T-helper 2 cell treated with Interferon-gamma antibody and Interleukin-4, amounts not matched to agents 5 μg/mL and 100 μg/mL, for 36 hours (primary cell): ENCODE measurements at regions not wholly inside any gene's neighbourhood (a gene's known extent, or its start where the extent isn't known, plus 50 kb on each side); places are given as distances from the start of the nearest gene placed in this dataset.
"Not testable (repeated sequence)": the region's sequence is repeated elsewhere in the genome, so short reads cannot be mapped to it uniquely, and the experiment has no call there.

ENCODE experiments used
- DNase-seq: peaks from one replicate; pipeline ENCODE4 v3.0.0; 2021; ENCODE audit warnings: low spot score
- H3K27ac Mint-ChIP-seq: one replicate; pipeline ENCODE4 v1.8.0; 2021; ENCODE audit warnings: mild to moderate bottlenecking, mixed read lengths
- H3K27me3 Mint-ChIP-seq: one replicate; pipeline ENCODE4 v1.8.0; 2021; ENCODE audit warnings: low read depth, mixed read lengths
- H3K36me3 Mint-ChIP-seq: one replicate; pipeline ENCODE4 v1.8.0; 2021; ENCODE audit warnings: low read depth, mixed read lengths
- H3K4me1 Mint-ChIP-seq: one replicate; pipeline ENCODE4 v1.8.0; 2021; ENCODE audit warnings: low read depth, mixed read lengths
- H3K4me3 Mint-ChIP-seq: one replicate; pipeline ENCODE4 v1.8.0; 2022; ENCODE audit warnings: mild to moderate bottlenecking, moderate library complexity, mixed read lengths
- H3K9me3 Mint-ChIP-seq: one replicate; pipeline ENCODE4 v1.8.0; 2021; ENCODE audit warnings: mixed read lengths

GRCh38 chr3:66629982-66630368 lies 129.2 kb upstream of the LRIG1 start:
- Mint-ChIP-seq H3K9me3 (no peaks in the 10 kb centered on the region), H3K4me3 (no peak overlapping the region), H3K4me1 (no peaks in the 10 kb centered on the region), H3K27me3 (peaks cover 4% of the 10 kb centered on the region), H3K36me3 (no peaks in the 10 kb centered on the region), H3K27ac (no peak overlapping the region)
- no peak for DNase-seq

- no peaks in the 10 kb centered on the region for H3K27me3 Mint-ChIP-seq
- no peak for DNase-seq
- no peaks in the 10 kb centered on the region for H3K9me3 Mint-ChIP-seq
- no peak overlapping the region for H3K4me3 Mint-ChIP-seq
- H3K36me3 Mint-ChIP-seq: no peaks in the 10 kb centered on the region
- peaks cover 4% of the 10 kb centered on the region for H3K4me1 Mint-ChIP-seq
- no peak overlapping the region for H3K27ac Mint-ChIP-seq
Measured at GRCh38 chr3:66633402-66634381, 132.9 kb upstream of the LRIG1 start.

GRCh38 chr3:66638717-66639116 lies 137.9 kb upstream of the LRIG1 start:
- Mint-ChIP-seq H3K4me3 (no peak overlapping the region), H3K27me3 (peaks cover 2% of the 10 kb centered on the region), H3K4me1 (peaks cover 7% of the 10 kb centered on the region), H3K27ac (no peak overlapping the region), H3K9me3 (no peaks in the 10 kb centered on the region), H3K36me3 (no peaks in the 10 kb centered on the region)
- DNase-seq: no peak

GRCh38 chr3:66639809-66640356 lies 139.1 kb upstream of the LRIG1 start:
- no peak for DNase-seq
- peaks cover 2% of the 10 kb centered on the region for H3K27me3 Mint-ChIP-seq
- H3K9me3 Mint-ChIP-seq: no peaks in the 10 kb centered on the region
- peaks cover 7% of the 10 kb centered on the region for H3K4me1 Mint-ChIP-seq
- H3K27ac Mint-ChIP-seq: no peak overlapping the region
- H3K4me3 Mint-ChIP-seq: no peak overlapping the region
- no peaks in the 10 kb centered on the region for H3K36me3 Mint-ChIP-seq

GRCh38 chr3:66642019-66642418 lies 141.2 kb upstream of the LRIG1 start:
- Mint-ChIP-seq H3K36me3 (no peaks in the 10 kb centered on the region), H3K27me3 (peaks cover 2% of the 10 kb centered on the region), H3K4me1 (peaks cover 7% of the 10 kb centered on the region), H3K4me3 (no peak overlapping the region), H3K27ac (no peak overlapping the region), H3K9me3 (no peaks in the 10 kb centered on the region)
- DNase-seq: no peak

GRCh38 chr3:66642484-66642883 lies 141.7 kb upstream of the LRIG1 start:
- no peak for DNase-seq
- H3K27me3 Mint-ChIP-seq: peaks cover 2% of the 10 kb centered on the region
- no peaks in the 10 kb centered on the region for H3K36me3 Mint-ChIP-seq
- H3K9me3 Mint-ChIP-seq: no peaks in the 10 kb centered on the region
- H3K4me1 Mint-ChIP-seq: peaks cover 5% of the 10 kb centered on the region
- no peak overlapping the region for H3K4me3 Mint-ChIP-seq
- no peak overlapping the region for H3K27ac Mint-ChIP-seq

GRCh38 chr3:66644549-66644948 lies 143.7 kb upstream of the LRIG1 start:
- H3K4me1 Mint-ChIP-seq: no peaks in the 10 kb centered on the region
- no peak overlapping the region for H3K4me3 Mint-ChIP-seq
- no peak for DNase-seq
- no peaks in the 10 kb centered on the region for H3K36me3 Mint-ChIP-seq
- H3K27ac Mint-ChIP-seq: no peak overlapping the region
- peaks cover under 1% of the 10 kb centered on the region for H3K27me3 Mint-ChIP-seq
- H3K9me3 Mint-ChIP-seq: no peaks in the 10 kb centered on the region

- H3K4me1 Mint-ChIP-seq: no peaks in the 10 kb centered on the region
- DNase-seq: no peak
- no peaks in the 10 kb centered on the region for H3K36me3 Mint-ChIP-seq
- H3K27me3 Mint-ChIP-seq: no peaks in the 10 kb centered on the region
- no peaks in the 10 kb centered on the region for H3K9me3 Mint-ChIP-seq
- H3K4me3 Mint-ChIP-seq: no peak overlapping the region
- no peak overlapping the region for H3K27ac Mint-ChIP-seq
Measured at GRCh38 chr3:66648975-66649374, 148.2 kb upstream of the LRIG1 start.

GRCh38 chr3:66651520-66651919 lies 150.7 kb upstream of the LRIG1 start:
- not testable (repeated sequence) for H3K4me3 Mint-ChIP-seq, H3K4me1 Mint-ChIP-seq, DNase-seq, H3K27me3 Mint-ChIP-seq, H3K27ac Mint-ChIP-seq, H3K9me3 Mint-ChIP-seq, H3K36me3 Mint-ChIP-seq

- DNase-seq, H3K36me3 Mint-ChIP-seq, H3K27ac Mint-ChIP-seq, H3K27me3 Mint-ChIP-seq, H3K9me3 Mint-ChIP-seq, H3K4me1 Mint-ChIP-seq, H3K4me3 Mint-ChIP-seq: not testable (repeated sequence)
Measured at GRCh38 chr3:66652100-66652499, 151.3 kb upstream of the LRIG1 start.

GRCh38 chr3:66655044-66655443 lies 154.2 kb upstream of the LRIG1 start:
- no peaks in the 10 kb centered on the region for H3K36me3 Mint-ChIP-seq
- no peaks in the 10 kb centered on the region for H3K4me1 Mint-ChIP-seq
- no peak for DNase-seq
- H3K27ac Mint-ChIP-seq: no peak overlapping the region
- H3K4me3 Mint-ChIP-seq: no peak overlapping the region
- H3K9me3 Mint-ChIP-seq: no peaks in the 10 kb centered on the region
- H3K27me3 Mint-ChIP-seq: peaks cover 3% of the 10 kb centered on the region

- H3K9me3 Mint-ChIP-seq: no peaks in the 10 kb centered on the region
- no peaks in the 10 kb centered on the region for H3K4me1 Mint-ChIP-seq
- no peaks in the 10 kb centered on the region for H3K36me3 Mint-ChIP-seq
- peaks cover 3% of the 10 kb centered on the region for H3K27me3 Mint-ChIP-seq
- H3K4me3 Mint-ChIP-seq: no peak overlapping the region
- DNase-seq: no peak
- H3K27ac Mint-ChIP-seq: no peak overlapping the region
Measured at GRCh38 chr3:66655671-66656070, 154.8 kb upstream of the LRIG1 start.

- no peaks in the 10 kb centered on the region for H3K4me1 Mint-ChIP-seq
- H3K27me3 Mint-ChIP-seq: peaks cover 3% of the 10 kb centered on the region
- H3K4me3 Mint-ChIP-seq: no peak overlapping the region
- no peak overlapping the region for H3K27ac Mint-ChIP-seq
- H3K36me3 Mint-ChIP-seq: no peaks in the 10 kb centered on the region
- H3K9me3 Mint-ChIP-seq: no peaks in the 10 kb centered on the region
- no peak for DNase-seq
Measured at GRCh38 chr3:66656609-66657008, 155.8 kb upstream of the LRIG1 start.

- no peaks in the 10 kb centered on the region for H3K9me3 Mint-ChIP-seq
- H3K27ac Mint-ChIP-seq: no peak overlapping the region
- H3K4me1 Mint-ChIP-seq: no peaks in the 10 kb centered on the region
- H3K27me3 Mint-ChIP-seq: peaks cover 3% of the 10 kb centered on the region
- H3K4me3 Mint-ChIP-seq: no peak overlapping the region
- no peaks in the 10 kb centered on the region for H3K36me3 Mint-ChIP-seq
- no peak for DNase-seq
Measured at GRCh38 chr3:66659056-66659455, 158.2 kb upstream of the LRIG1 start.
